WTC11 (cell line): ENCODE measurements at regions not wholly inside any gene's neighbourhood (a gene's known extent, or its start where the extent isn't known, plus 50 kb on each side); places are given as distances from the start of the nearest gene placed in this dataset.

Source experiments
- ATAC-seq: fragments of 200-7000 bp; cut with Tn5 transposase; 2 replicates; pipeline ENCODE4 v1.10.0; 2021; ENCODE audit warnings: mild to moderate bottlenecking, moderate library complexity
- CTCF ChIA-PET: fragments of 300-600 bp; sonication (Branson Sonifier 250); formaldehyde crosslinking; loops from one replicate; lab custom pipeline; 2021; ENCODE audit warnings: antibody characterized with exemption; lab: Charles Lee
- POLR2A ChIA-PET: fragments of 350-600 bp; sonication (Branson Sonifier 250); formaldehyde crosslinking; loops from one replicate; lab custom pipeline; 2021; ENCODE audit warnings: antibody characterized with exemption; lab: Charles Lee
- DNase-seq: peaks from one replicate; pipeline ENCODE4 v3.0.0; 2021; ENCODE audit warnings: low spot score
- H3K27ac Mint-ChIP-seq: 2 replicates; pipeline ENCODE4 v1.8.0; 2021; ENCODE audit warnings: mixed read lengths
- H3K27me3 Mint-ChIP-seq: 2 replicates; pipeline ENCODE4 v1.8.0; 2021; ENCODE audit warnings: low read depth, mild to moderate bottlenecking, moderate library complexity, mixed read lengths
- H3K36me3 Mint-ChIP-seq: 2 replicates; pipeline ENCODE4 v1.8.0; 2021; ENCODE audit warnings: mixed read lengths
- H3K4me1 Mint-ChIP-seq: 2 replicates; pipeline ENCODE4 v1.8.0; 2022; ENCODE audit warnings: mixed read lengths
- H3K4me3 Mint-ChIP-seq: 2 replicates; pipeline ENCODE4 v1.8.0; 2021; ENCODE audit warnings: mild to moderate bottlenecking, moderate library complexity, mixed read lengths
- H3K9me3 Mint-ChIP-seq: 2 replicates; pipeline ENCODE4 v1.8.0; 2021; ENCODE audit warnings: mixed read lengths
- AFF4 ChIP-seq: sonication (generic); formaldehyde crosslinking; IDR thresholded peaks from 2 replicates; pipeline ENCODE4 v1.8.1; 2023; ENCODE audit warnings: mild to moderate bottlenecking, missing genetic modification reagents, borderline replicate concordance
- ATF2 ChIP-seq: sonication (generic); formaldehyde crosslinking; IDR thresholded peaks from 2 replicates; pipeline ENCODE4 v1.8.1; 2022; ENCODE audit warnings: low read depth, missing genetic modification reagents, borderline replicate concordance
- FOXP1 ChIP-seq: sonication (generic); formaldehyde crosslinking; IDR thresholded peaks from 2 replicates; pipeline ENCODE4 v1.8.0; 2022; ENCODE audit warnings: missing genetic modification reagents, mild to moderate bottlenecking, moderate library complexity, borderline replicate concordance
- FOXP4 ChIP-seq: sonication (generic); formaldehyde crosslinking; IDR thresholded peaks from 2 replicates; pipeline ENCODE4 v1.8.0; 2022; ENCODE audit warnings: mild to moderate bottlenecking, missing genetic modification reagents
- GRHL2 ChIP-seq: fragments of 250-450 bp; sonication (Bioruptor Pico); IDR thresholded peaks from 2 replicates; pipeline ENCODE4 v1.8.0; 2022; ENCODE audit warnings: mild to moderate bottlenecking, moderate library complexity; ENCODE audit not compliant: insufficient replicate concordance, severe bottlenecking
- GTF2I ChIP-seq: fragments of 250-450 bp; sonication (Bioruptor Pico); conservative IDR thresholded peaks from 2 replicates; pipeline ENCODE4 v1.4.0; 2021; ENCODE audit warnings: mild to moderate bottlenecking
- HMGXB4 ChIP-seq: sonication (generic); formaldehyde crosslinking; IDR thresholded peaks from 2 replicates; pipeline ENCODE4 v1.8.1; 2023; ENCODE audit warnings: mild to moderate bottlenecking, moderate library complexity, missing genetic modification reagents
- KAT7 ChIP-seq: sonication (generic); formaldehyde crosslinking; IDR thresholded peaks from 2 replicates; pipeline ENCODE4 v1.8.1; 2023; ENCODE audit warnings: missing genetic modification reagents, mild to moderate bottlenecking, borderline replicate concordance
- MYBL2 ChIP-seq: sonication (generic); formaldehyde crosslinking; IDR thresholded peaks from 2 replicates; pipeline ENCODE4 v1.8.1; 2023; ENCODE audit warnings: mild to moderate bottlenecking, moderate library complexity, missing genetic modification reagents
- NFATC4 ChIP-seq: fragments of 250-450 bp; sonication (Bioruptor Pico); IDR thresholded peaks from 2 replicates; pipeline ENCODE4 v1.9.0; 2021; ENCODE audit warnings: mild to moderate bottlenecking
- PRDM15 ChIP-seq: sonication (generic); formaldehyde crosslinking; IDR thresholded peaks from 2 replicates; pipeline ENCODE4 v1.8.0; 2022; ENCODE audit warnings: missing genetic modification reagents
- PRRX2 ChIP-seq: fragments of 250-450 bp; sonication (Bioruptor Pico); IDR thresholded peaks from 2 replicates; pipeline ENCODE4 v1.8.0; 2021; ENCODE audit warnings: mild to moderate bottlenecking
- USF1 ChIP-seq: sonication (generic); formaldehyde crosslinking; IDR thresholded peaks from 2 replicates; pipeline ENCODE4 v1.8.0; 2022; ENCODE audit warnings: mild to moderate bottlenecking, missing genetic modification reagents
- ZNF671 ChIP-seq: fragments of 250-450 bp; sonication (Bioruptor Pico); IDR thresholded peaks from 2 replicates; pipeline ENCODE4 v1.8.0; 2021; ENCODE audit warnings: mild to moderate bottlenecking

GRCh38 chr2:3098231-3098630 is 279.4 kb downstream of the EIPR1 start:
- 0 out of 2 replicates have a peak, but pooled peaks cover 3% of the 10 kb centered on the region for H3K9me3 Mint-ChIP-seq
- DNase-seq (no peak), ATAC-seq (no peak)
- ChIA-PET CTCF (no interaction called here), POLR2A (no interaction called here)
- H3K4me1 Mint-ChIP-seq, result peaks cover 6% of the 10 kb centered on the region
- TF ChIP-seq PRDM15 (CRISPR knock-in tag) (no peak), PRRX2 (CRISPR knock-in tag) (no peak), MYBL2 (CRISPR knock-in tag) (no peak), FOXP4 (CRISPR knock-in tag) (no peak), FOXP1 (CRISPR knock-in tag) (no peak), NFATC4 (CRISPR knock-in tag) (no peak), KAT7 (CRISPR knock-in tag) (no peak), GRHL2 (CRISPR knock-in tag) (no peak), HMGXB4 (CRISPR knock-in tag) (no peak), ATF2 (CRISPR knock-in tag) (no peak)
- no peak overlapping the region for H3K27ac Mint-ChIP-seq
- peaks cover 4% of the 10 kb centered on the region; the same call in 1 of the 2 replicates for H3K27me3 Mint-ChIP-seq
- no peaks in the 10 kb centered on the region for H3K36me3 Mint-ChIP-seq
- no peak overlapping the region for H3K4me3 Mint-ChIP-seq

- ChIA-PET POLR2A (no interaction called here), CTCF (no interaction called here)
- no peak for DNase-seq
- no peak overlapping the region for H3K4me3 Mint-ChIP-seq
- H3K4me1 Mint-ChIP-seq, result peaks cover 6% of the 10 kb centered on the region
- no peak for TF ChIP-seq ZNF671 (CRISPR knock-in tag)
- no peak for TF ChIP-seq AFF4 (CRISPR knock-in tag)
- no peak for TF ChIP-seq GTF2I (CRISPR knock-in tag)
- no peak for TF ChIP-seq USF1 (CRISPR knock-in tag)
- 0 out of 2 replicates have a peak, but pooled peaks cover 3% of the 10 kb centered on the region for H3K9me3 Mint-ChIP-seq
- H3K36me3 Mint-ChIP-seq, result no peaks in the 10 kb centered on the region
- H3K27ac Mint-ChIP-seq, result no peak overlapping the region
- H3K27me3 Mint-ChIP-seq, result peaks cover 4% of the 10 kb centered on the region; the same call in 1 of the 2 replicates
- ATAC-seq, result no peak
These were observed 279.8 kb downstream of the EIPR1 start for GRCh38 chr2:3097804-3098203.
